ENCODE measurements at regions not wholly inside any gene's neighbourhood (a gene's known extent, or its start where the extent isn't known, plus 50 kb on each side); places are given as distances from the start of the nearest gene placed in this dataset.

DNA sequence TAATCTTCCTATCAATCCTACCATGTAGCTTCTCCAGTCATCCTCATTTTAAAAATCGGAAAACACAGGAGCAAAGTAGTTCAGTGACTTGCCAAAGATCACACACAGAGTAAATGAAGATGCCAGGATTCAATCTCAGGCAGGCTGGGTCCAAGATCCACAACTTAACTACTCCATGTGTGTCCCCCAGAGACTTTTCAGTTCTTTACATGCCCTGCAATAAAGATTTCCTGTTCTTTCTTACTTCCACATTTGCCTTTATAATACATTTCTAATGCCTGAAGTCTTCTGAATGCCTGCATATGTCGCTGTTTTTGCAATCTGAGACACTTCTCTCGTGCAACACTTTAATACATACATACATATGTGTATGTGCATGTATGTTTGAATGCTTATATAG is 121.7 kb upstream of the MARCKS start:
- H3K27me3 ChIP-seq (ENCODE audit: low read depth): no peaks in the 10 kb centered on the region
- no peak for DNase-seq
- intact Hi-C loops (cut with micrococcal nuclease): no loop called here
- H3K27ac ChIP-seq (replicated peaks): no peak overlapping the region
- H3K4me3 ChIP-seq: no peak overlapping the region
- TF ChIP-seq, protein P1, sequence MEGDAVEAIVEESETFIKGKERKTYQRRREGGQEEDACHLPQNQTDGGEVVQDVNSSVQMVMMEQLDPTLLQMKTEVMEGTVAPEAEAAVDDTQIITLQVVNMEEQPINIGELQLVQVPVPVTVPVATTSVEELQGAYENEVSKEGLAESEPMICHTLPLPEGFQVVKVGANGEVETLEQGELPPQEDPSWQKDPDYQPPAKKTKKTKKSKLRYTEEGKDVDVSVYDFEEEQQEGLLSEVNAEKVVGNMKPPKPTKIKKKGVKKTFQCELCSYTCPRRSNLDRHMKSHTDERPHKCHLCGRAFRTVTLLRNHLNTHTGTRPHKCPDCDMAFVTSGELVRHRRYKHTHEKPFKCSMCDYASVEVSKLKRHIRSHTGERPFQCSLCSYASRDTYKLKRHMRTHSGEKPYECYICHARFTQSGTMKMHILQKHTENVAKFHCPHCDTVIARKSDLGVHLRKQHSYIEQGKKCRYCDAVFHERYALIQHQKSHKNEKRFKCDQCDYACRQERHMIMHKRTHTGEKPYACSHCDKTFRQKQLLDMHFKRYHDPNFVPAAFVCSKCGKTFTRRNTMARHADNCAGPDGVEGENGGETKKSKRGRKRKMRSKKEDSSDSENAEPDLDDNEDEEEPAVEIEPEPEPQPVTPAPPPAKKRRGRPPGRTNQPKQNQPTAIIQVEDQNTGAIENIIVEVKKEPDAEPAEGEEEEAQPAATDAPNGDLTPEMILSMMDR (IDR thresholded peaks at IDR 0.05; ENCODE audit: borderline replicate concordance): no peak
- no peaks in the 10 kb centered on the region for H3K36me3 ChIP-seq
- H3K9me3 ChIP-seq (replicated peaks): no peaks in the 10 kb centered on the region
- peaks cover 19% of the 10 kb centered on the region for H3K4me1 ChIP-seq

DNA sequence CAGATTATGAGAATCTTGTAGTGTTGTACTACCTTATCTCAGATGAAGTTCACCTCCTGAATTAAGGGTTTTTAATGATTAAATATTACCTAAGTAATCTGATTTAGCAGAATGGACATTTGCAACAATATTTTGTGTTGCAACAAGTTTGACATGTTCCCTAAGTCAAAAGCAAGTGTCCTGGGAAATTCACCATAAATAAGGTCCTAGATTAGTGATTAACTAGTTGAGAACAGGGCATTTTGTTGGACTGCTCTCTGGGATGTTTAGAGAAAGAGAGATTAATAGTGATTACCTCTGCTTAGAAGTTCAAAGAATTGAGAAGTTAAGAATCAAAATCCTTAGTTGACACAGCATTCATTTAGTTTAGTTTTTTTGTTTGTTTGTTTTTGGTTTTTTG is 120.2 kb upstream of the MARCKS start:
- Histone ChIP-seq H3K27ac (replicated peaks) (no peak overlapping the region), H3K36me3 (no peaks in the 10 kb centered on the region), H3K27me3 (ENCODE audit: low read depth) (no peaks in the 10 kb centered on the region), H3K9me3 (replicated peaks) (no peaks in the 10 kb centered on the region), H3K4me3 (no peak overlapping the region), H3K4me1 (peaks cover 12% of the 10 kb centered on the region)
- DNase-seq: no peak
- TF ChIP-seq, protein P1 (IDR thresholded peaks at IDR 0.05; ENCODE audit: borderline replicate concordance): no peak
- intact Hi-C loops (cut with micrococcal nuclease): no loop called here

DNA sequence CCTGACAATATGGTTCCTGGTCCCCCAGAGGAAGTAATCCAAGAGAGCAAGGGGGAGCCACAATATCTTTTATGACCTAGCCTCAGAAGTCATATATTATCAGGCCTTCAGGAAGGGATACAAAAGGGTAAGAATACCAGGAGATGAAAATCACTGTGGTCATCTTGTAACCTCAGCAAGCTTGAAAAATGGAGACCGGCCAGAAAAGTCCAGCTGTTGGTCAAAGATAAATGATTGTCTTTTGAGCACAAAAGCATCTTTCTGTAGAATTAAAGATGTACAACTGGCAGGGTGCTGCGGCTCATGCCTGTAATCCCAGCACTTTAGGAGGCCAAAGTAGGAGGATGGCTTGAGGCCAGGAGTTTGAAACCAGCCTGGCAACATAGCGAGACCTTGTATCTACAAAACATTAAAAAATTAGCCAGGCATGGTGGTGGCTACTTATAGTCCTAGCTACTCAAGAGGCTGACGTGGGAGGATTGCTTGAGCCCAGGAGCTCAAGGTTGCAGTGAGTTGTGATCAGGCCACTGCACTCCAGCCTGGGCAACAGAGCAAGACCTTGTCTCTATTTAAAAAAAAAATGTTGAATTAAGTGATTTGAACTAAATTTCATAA is 118.0 kb upstream of the MARCKS start:
- H3K36me3 ChIP-seq: no peaks in the 10 kb centered on the region
- H3K27me3 ChIP-seq (ENCODE audit: low read depth): no peaks in the 10 kb centered on the region
- no peak overlapping the region for H3K4me3 ChIP-seq
- no peaks in the 10 kb centered on the region for H3K4me1 ChIP-seq
- H3K9me3 ChIP-seq (replicated peaks): no peaks in the 10 kb centered on the region
- TF ChIP-seq, protein P1 (IDR thresholded peaks at IDR 0.05; ENCODE audit: borderline replicate concordance): no peak
- intact Hi-C loops (cut with micrococcal nuclease): no loop called here
- no peak overlapping the region for H3K27ac ChIP-seq (replicated peaks)
- no peak for DNase-seq

DNA sequence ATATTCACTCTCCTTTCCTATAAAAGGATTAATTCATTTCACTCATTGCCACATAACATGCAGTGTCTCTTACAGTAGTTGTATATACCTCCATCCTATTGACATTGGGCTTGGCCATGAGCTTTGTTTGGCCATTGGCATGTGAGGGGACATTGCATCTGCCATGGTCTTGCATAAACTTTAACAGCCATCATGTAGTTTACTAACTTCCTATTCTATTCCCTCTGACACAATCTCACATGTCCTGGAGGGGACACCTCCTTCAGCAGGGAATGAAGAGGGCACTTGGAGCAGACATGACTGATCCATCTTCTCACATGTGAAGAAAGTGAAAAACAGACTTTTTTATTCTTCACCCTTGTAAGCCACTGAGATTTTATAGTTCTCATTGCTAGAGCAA is 115.5 kb upstream of the MARCKS start:
- intact Hi-C loops (cut with micrococcal nuclease): no loop called here
- TF ChIP-seq, protein P1 (IDR thresholded peaks at IDR 0.05; ENCODE audit: borderline replicate concordance): no peak
- Histone ChIP-seq H3K36me3 (no peaks in the 10 kb centered on the region), H3K4me1 (peaks cover 4% of the 10 kb centered on the region), H3K27me3 (ENCODE audit: low read depth) (no peaks in the 10 kb centered on the region), H3K9me3 (replicated peaks) (no peaks in the 10 kb centered on the region), H3K27ac (replicated peaks) (no peak overlapping the region), H3K4me3 (no peak overlapping the region)
- DNase-seq: no peak

DNA sequence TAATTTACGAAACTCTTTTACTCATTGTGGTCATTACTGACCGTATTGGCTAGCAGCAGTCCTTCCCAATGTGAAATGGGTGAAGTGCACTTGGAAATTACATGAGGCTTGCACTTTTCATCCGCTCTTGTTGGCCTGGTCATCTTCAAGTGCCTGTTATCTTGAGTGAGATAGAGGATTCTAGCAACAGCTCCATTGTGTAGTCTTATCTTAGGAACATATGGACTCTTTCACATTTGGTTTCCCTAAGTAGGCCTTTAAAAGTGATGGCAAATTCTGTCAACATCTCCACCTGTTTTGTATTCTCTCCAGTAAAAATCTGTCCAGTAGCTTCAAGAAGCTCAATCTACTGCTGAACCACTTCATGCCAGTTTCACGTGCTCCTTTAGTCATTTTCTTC is 114.8 kb upstream of the MARCKS start:
- TF ChIP-seq, protein P1 (IDR thresholded peaks at IDR 0.05; ENCODE audit: borderline replicate concordance): no peak
- intact Hi-C loops (cut with micrococcal nuclease): no loop called here
- H3K4me1 ChIP-seq: peaks cover 4% of the 10 kb centered on the region

More for the DNA sequence above, 114.8 kb upstream of the MARCKS start:
- Histone ChIP-seq H3K9me3 (replicated peaks) (no peaks in the 10 kb centered on the region), H3K4me3 (no peak overlapping the region), H3K36me3 (no peaks in the 10 kb centered on the region), H3K27me3 (ENCODE audit: low read depth) (no peaks in the 10 kb centered on the region), H3K27ac (replicated peaks) (no peak overlapping the region)
- no peak for DNase-seq

Data from left ventricle myocardium inferior (tissue), 1 donor.